AG04450 (cell line): ENCODE measurements at regions not wholly inside any gene's neighbourhood (a gene's known extent, or its start where the extent isn't known, plus 50 kb on each side); places are given as distances from the start of the nearest gene placed in this dataset.

ENCODE experiments used
- CTCF ChIA-PET: fragments of 300-600, 350-600 bp; formaldehyde crosslinking; extraction: SDS; loops from one replicate; lab custom pipeline; 2022; ENCODE audit warnings: antibody characterized with exemption, inconsistent platforms; lab: Charles Lee
- POLR2A ChIA-PET: fragments of 350-600 bp; formaldehyde crosslinking; extraction: SDS; loops from one replicate; lab custom pipeline; 2021; ENCODE audit warnings: antibody characterized with exemption, inconsistent platforms; lab: Yijun Ruan, JAX
- DNase-seq: peaks from one replicate; pipeline ENCODE4 v3.0.0-alpha.2; 2011; ENCODE audit warnings: low read depth, low spot score
- H3K27ac ChIP-seq: one replicate; pipeline ENCODE4 v1.5.1; 2012; ENCODE audit warnings: low read depth, low read length, control low read depth
- H3K27me3 ChIP-seq: one replicate; pipeline ENCODE4 v1.6.0; 2012; ENCODE audit warnings: low read length; ENCODE audit not compliant: control insufficient read depth, insufficient read depth
- H3K4me3 ChIP-seq: 2 replicates; pipeline ENCODE4 v1.5.1; 2011; ENCODE audit warnings: mild to moderate bottlenecking, low read depth, low read length, control low read depth
- H3K9me3 ChIP-seq: 2 replicates; pipeline ENCODE4 v1.5.1; 2012; ENCODE audit warnings: low read length; ENCODE audit not compliant: control insufficient read depth, insufficient read depth
- TF ChIP-seq, protein P1 (sequence below): IDR thresholded peaks from 2 replicates; pipeline ENCODE4 v1.5.1; 2011; ENCODE audit warnings: low read depth, low read length, control low read depth, inconsistent platforms

DNA sequence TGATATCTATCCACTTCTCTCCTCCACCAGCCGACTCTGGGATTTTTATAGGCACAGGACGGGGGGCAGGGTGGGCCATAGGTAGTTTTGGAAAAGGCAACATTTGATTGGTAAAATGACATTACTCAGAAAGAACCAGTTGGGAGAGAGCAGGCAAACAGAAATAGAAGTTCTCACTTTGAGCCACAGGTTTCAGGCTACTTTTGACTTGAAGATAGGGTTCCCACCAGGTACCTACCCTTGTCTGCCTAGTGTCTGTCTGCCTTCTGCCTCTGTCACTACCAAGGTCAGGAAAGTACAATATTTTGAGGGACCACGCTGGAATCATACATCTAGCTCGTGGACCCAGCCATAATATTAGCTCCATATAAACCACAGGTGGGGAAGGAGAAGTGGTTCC lies 412.9 kb upstream of the GRM7 start:
- ChIA-PET CTCF (no interaction called here), POLR2A (no interaction called here)
- no peak for DNase-seq
- H3K27ac ChIP-seq: no peak overlapping the region
- no peak overlapping the region for H3K4me3 ChIP-seq
- peaks cover 15% of the 10 kb centered on the region for H3K9me3 ChIP-seq
- no peaks in the 10 kb centered on the region for H3K27me3 ChIP-seq
- TF ChIP-seq, protein P1, sequence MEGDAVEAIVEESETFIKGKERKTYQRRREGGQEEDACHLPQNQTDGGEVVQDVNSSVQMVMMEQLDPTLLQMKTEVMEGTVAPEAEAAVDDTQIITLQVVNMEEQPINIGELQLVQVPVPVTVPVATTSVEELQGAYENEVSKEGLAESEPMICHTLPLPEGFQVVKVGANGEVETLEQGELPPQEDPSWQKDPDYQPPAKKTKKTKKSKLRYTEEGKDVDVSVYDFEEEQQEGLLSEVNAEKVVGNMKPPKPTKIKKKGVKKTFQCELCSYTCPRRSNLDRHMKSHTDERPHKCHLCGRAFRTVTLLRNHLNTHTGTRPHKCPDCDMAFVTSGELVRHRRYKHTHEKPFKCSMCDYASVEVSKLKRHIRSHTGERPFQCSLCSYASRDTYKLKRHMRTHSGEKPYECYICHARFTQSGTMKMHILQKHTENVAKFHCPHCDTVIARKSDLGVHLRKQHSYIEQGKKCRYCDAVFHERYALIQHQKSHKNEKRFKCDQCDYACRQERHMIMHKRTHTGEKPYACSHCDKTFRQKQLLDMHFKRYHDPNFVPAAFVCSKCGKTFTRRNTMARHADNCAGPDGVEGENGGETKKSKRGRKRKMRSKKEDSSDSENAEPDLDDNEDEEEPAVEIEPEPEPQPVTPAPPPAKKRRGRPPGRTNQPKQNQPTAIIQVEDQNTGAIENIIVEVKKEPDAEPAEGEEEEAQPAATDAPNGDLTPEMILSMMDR: no peak

DNA sequence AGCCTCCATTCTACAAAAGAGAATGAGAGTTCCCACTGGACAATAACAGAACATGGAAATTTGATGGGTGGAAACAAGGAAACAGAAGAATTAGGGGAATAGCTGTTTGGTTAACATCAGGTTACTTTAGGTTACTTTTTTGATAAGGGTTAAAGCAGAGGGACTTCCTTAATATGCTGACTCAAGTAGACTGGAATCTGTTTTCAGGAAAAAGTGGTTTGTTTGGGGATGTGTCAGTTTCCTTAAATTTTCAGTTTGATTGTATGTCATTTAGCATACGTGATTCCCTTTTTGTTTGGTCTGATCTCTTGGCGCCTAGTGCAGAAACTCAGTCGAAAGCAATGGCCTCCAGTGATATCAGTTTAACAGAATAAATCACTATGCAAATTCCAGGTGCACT lies 411.8 kb upstream of the GRM7 start:
- no peak for DNase-seq
- H3K4me3 ChIP-seq: no peak overlapping the region
- peaks cover 15% of the 10 kb centered on the region for H3K9me3 ChIP-seq
- H3K27me3 ChIP-seq: no peaks in the 10 kb centered on the region
- CTCF ChIA-PET: no interaction called here
- TF ChIP-seq, protein P1: no peak
- POLR2A ChIA-PET: no interaction called here
- no peak overlapping the region for H3K27ac ChIP-seq

DNA sequence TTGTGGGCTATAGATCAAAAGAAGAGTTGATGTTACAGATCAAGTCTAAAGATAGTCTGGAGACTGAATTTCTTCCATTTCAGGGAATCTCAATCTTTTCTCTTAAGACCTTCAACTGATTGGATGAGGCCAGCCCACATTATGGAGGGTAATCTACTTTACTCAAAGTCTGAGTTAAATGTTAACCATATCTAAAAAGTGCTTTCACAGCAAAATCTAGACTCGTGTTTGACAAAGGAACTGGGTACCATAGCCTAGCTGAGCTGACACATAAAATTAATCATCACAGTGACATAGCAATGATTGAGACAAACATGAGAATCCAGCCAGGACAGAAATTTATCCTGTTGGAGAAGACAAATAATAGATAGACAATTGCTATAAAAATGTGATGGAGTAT lies 407.9 kb upstream of the GRM7 start:
- peaks cover 6% of the 10 kb centered on the region for H3K9me3 ChIP-seq
- ChIA-PET CTCF (no interaction called here), POLR2A (no interaction called here)
- TF ChIP-seq, protein P1: no peak
- DNase-seq: no peak
- no peaks in the 10 kb centered on the region for H3K27me3 ChIP-seq
- H3K27ac ChIP-seq: no peak overlapping the region
- H3K4me3 ChIP-seq: no peak overlapping the region

DNA sequence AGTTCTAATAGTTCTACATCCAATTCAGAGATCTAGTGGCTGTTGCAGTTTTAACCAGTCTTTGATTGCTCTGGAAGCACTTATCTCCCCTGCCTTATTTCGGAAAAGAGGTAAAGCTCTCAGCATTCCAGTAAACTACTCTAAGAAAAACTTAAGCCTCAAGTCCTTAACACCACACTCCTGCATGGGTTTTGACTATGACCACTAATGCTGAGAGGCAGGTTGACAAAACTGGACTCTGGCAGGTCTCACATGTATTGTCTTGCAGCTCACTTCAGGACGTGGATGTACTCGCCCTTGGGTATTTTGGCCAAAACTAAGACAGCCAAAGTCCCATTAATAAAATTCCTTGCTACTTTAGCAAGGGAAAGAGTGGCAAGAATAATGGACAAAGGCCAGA lies 405.9 kb upstream of the GRM7 start:
- Histone ChIP-seq H3K27ac (no peak overlapping the region), H3K4me3 (no peak overlapping the region), H3K9me3 (no peaks in the 10 kb centered on the region; the same call in 1 of the 2 replicates), H3K27me3 (no peaks in the 10 kb centered on the region)
- ChIA-PET CTCF (no interaction called here), POLR2A (no interaction called here)
- DNase-seq: no peak
- TF ChIP-seq, protein P1: no peak

DNA sequence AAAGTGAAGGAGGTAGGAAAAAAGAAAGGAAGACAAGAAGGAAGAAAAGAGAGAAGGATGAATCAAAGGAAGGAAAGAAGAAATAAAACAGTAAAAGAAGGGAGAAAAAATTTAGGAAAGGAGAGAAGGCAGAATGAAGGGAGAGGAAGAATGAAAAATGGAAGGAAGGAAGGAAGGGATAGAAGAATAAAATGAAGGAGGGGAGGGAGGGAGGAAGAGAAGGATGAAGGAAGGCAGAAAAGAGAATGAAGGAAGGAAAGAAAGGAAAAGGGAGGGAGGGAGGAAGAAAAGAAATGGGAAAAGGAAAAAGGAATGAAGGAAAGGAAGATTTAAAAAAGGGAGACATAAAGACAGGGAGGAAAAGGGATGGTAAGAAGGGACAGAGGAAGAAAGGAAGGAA lies 393.7 kb upstream of the GRM7 start:
- CTCF ChIA-PET: no interaction called here

More for the DNA sequence above, 393.7 kb upstream of the GRM7 start:
- TF ChIP-seq, protein P1: no peak
- H3K27me3 ChIP-seq: no peaks in the 10 kb centered on the region
- POLR2A ChIA-PET: no interaction called here
- no peak for DNase-seq
- no peak overlapping the region for H3K27ac ChIP-seq
- H3K9me3 ChIP-seq: peaks cover 7% of the 10 kb centered on the region
- no peak overlapping the region for H3K4me3 ChIP-seq
